Loucy (cell line): ENCODE measurements at regions not wholly inside any gene's neighbourhood (a gene's known extent, or its start where the extent isn't known, plus 50 kb on each side); places are given as distances from the start of the nearest gene placed in this dataset.

Experiments
- EZH2phosphoT487 ChIP-seq: fragments of 200-600 bp; IDR thresholded peaks from 2 replicates; pipeline ENCODE4 v1.6.1; 2018; ENCODE audit warnings: antibody characterized with exemption, mild to moderate bottlenecking, moderate library complexity, borderline replicate concordance
- TF ChIP-seq, protein P1 (sequence below): fragments of 200-600 bp; sonication (generic); conservative IDR thresholded peaks from 2 replicates; pipeline ENCODE4 v1.5.1; 2014; ENCODE audit warnings: mild to moderate bottlenecking, antibody characterized with exemption, low read length

DNA sequence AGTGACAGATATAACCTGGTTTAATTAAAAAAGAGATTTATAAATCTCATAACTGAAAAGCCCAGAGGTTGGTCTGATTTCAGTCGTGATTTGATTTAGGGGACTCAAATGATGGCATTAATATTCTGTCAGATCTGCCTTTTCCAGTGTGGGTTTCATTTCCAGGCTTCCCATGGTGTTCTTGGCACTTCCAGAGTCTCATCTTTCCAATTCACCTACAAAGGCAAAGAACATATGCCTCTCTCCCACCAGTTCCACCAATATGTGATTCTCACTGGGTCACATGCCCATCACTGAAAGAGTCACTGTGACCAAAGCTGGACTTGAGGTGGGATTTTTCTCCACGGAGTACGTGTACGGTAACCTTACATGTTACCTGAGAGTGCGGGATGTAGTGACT is 137.4 kb upstream of the IL12B start:
- TF ChIP-seq, protein P1, sequence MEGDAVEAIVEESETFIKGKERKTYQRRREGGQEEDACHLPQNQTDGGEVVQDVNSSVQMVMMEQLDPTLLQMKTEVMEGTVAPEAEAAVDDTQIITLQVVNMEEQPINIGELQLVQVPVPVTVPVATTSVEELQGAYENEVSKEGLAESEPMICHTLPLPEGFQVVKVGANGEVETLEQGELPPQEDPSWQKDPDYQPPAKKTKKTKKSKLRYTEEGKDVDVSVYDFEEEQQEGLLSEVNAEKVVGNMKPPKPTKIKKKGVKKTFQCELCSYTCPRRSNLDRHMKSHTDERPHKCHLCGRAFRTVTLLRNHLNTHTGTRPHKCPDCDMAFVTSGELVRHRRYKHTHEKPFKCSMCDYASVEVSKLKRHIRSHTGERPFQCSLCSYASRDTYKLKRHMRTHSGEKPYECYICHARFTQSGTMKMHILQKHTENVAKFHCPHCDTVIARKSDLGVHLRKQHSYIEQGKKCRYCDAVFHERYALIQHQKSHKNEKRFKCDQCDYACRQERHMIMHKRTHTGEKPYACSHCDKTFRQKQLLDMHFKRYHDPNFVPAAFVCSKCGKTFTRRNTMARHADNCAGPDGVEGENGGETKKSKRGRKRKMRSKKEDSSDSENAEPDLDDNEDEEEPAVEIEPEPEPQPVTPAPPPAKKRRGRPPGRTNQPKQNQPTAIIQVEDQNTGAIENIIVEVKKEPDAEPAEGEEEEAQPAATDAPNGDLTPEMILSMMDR = no peak
- no peak for TF ChIP-seq EZH2phosphoT487
